Neuronal stem cell (in vitro differentiated cells): ENCODE measurements at regions not wholly inside any gene's neighbourhood (a gene's known extent, or its start where the extent isn't known, plus 50 kb on each side); places are given as distances from the start of the nearest gene placed in this dataset.

ENCODE experiments used
- DNase-seq: peaks from one replicate; pipeline ENCODE4 v3.0.0-alpha.2; 2013; ENCODE audit warnings: low spot score
- H2AFZ ChIP-seq: one replicate; pipeline ENCODE4 v1.6.1; 2013; ENCODE audit warnings: mild to moderate bottlenecking, low read length, inconsistent platforms
- H2AK5ac ChIP-seq: 2 replicates; pipeline ENCODE4 v1.6.1; 2013; ENCODE audit warnings: low read depth, mild to moderate bottlenecking, inconsistent platforms, low read length, moderate library complexity, mixed read lengths
- H2BK120ac ChIP-seq: 2 replicates; pipeline ENCODE4 v1.6.1; 2013; ENCODE audit warnings: low read depth, mild to moderate bottlenecking, inconsistent platforms, low read length, moderate library complexity, mixed read lengths
- H2BK12ac ChIP-seq: one replicate; pipeline ENCODE4 v1.6.1; 2013; ENCODE audit warnings: low read length, inconsistent platforms
- H2BK15ac ChIP-seq: 2 replicates; pipeline ENCODE4 v1.6.1; 2013; ENCODE audit warnings: mild to moderate bottlenecking, low read length, inconsistent platforms, mixed read lengths
- H2BK5ac ChIP-seq: one replicate; pipeline ENCODE4 v1.6.1; 2013; ENCODE audit warnings: inconsistent platforms, mild to moderate bottlenecking, low read length, moderate library complexity
- H3K14ac ChIP-seq: one replicate; pipeline ENCODE4 v1.6.1; 2013; ENCODE audit warnings: low read length, inconsistent platforms
- H3K18ac ChIP-seq: 2 replicates; pipeline ENCODE4 v1.6.1; 2013; ENCODE audit warnings: low read length, inconsistent platforms
- H3K23ac ChIP-seq: 2 replicates; pipeline ENCODE4 v1.6.1; 2013; ENCODE audit warnings: low read depth, mild to moderate bottlenecking, mixed read lengths, low read length, inconsistent platforms; ENCODE audit not compliant: poor library complexity
- H3K27ac ChIP-seq: replicated peaks from 3 replicates; pipeline ENCODE4 v1.5.1; 2013; ENCODE audit warnings: low read length, inconsistent platforms
- H3K27me3 ChIP-seq, 3 experiments: 2 replicates each; pipeline ENCODE4 v1.6.1; 2013; ENCODE audit warnings: low read length in 3 of 3, mild to moderate bottlenecking in 2 of 3, inconsistent platforms in 1 of 3, low read depth in 1 of 3, mixed read lengths in 1 of 3, moderate library complexity in 1 of 3; ENCODE audit not compliant: control insufficient read depth in 3 of 3, insufficient read depth in 3 of 3
- H3K36me3 ChIP-seq, 2 donors: replicated peaks in 1 of 2; 2 replicates each; pipeline ENCODE4 v1.6.1; 2013; ENCODE audit warnings: low read length in 2 of 2; ENCODE audit not compliant: control insufficient read depth in 2 of 2, insufficient read depth in 2 of 2
- H3K4ac ChIP-seq: 2 replicates; pipeline ENCODE4 v1.6.1; 2013; ENCODE audit warnings: inconsistent platforms, mild to moderate bottlenecking, low read length, moderate library complexity
- H3K4me1 ChIP-seq, 2 donors: 1 replicate in 1 of 2; 2 replicates in 1 of 2; pipeline ENCODE4 v1.6.1; 2013; ENCODE audit warnings: low read length in 2 of 2, low read depth in 1 of 2; ENCODE audit not compliant: control insufficient read depth in 2 of 2, insufficient read depth in 1 of 2
- H3K4me2 ChIP-seq: one replicate; pipeline ENCODE4 v1.6.1; 2013; ENCODE audit warnings: mild to moderate bottlenecking, low read length, inconsistent platforms; ENCODE audit not compliant: insufficient read depth, poor library complexity, severe bottlenecking
- H3K4me3 ChIP-seq, 2 donors: 2 replicates each; pipeline ENCODE4 v1.5.1; 2013; ENCODE audit warnings: low read length in 2 of 2, mild to moderate bottlenecking in 2 of 2, inconsistent platforms in 1 of 2, moderate library complexity in 1 of 2
- H3K79me1 ChIP-seq: one replicate; pipeline ENCODE4 v1.6.1; 2013; ENCODE audit warnings: low read depth, mild to moderate bottlenecking, inconsistent platforms, low read length, moderate library complexity
- H3K9ac ChIP-seq: one replicate; pipeline ENCODE4 v1.6.1; 2013; ENCODE audit warnings: mild to moderate bottlenecking, low read depth, low read length, inconsistent platforms; ENCODE audit not compliant: poor library complexity
- H3K9me3 ChIP-seq, 2 donors: replicated peaks in 1 of 2; 2 replicates each; pipeline versions ENCODE3 to v1.6.1; 2013; ENCODE audit warnings: low read length in 2 of 2, mild to moderate bottlenecking in 2 of 2, inconsistent platforms in 1 of 2, low read depth in 1 of 2, mixed read lengths in 1 of 2, moderate library complexity in 1 of 2; ENCODE audit not compliant: control insufficient read depth in 2 of 2, insufficient read depth in 1 of 2
- H4K8ac ChIP-seq: one replicate; pipeline ENCODE4 v1.6.1; 2013; ENCODE audit warnings: low read depth, mild to moderate bottlenecking, inconsistent platforms, low read length, moderate library complexity
- H4K91ac ChIP-seq: one replicate; pipeline ENCODE4 v1.6.1; 2013; ENCODE audit warnings: low read length, low read depth, mild to moderate bottlenecking, inconsistent platforms; ENCODE audit not compliant: poor library complexity
- WGBS, 2 donors: extraction: QIAGEN DNeasy Blood & Tissue Kit; methylation state at CpG; one replicate each; pipeline ENCODE4 v1.1.7; 2013; ENCODE audit warnings: missing lambda C conversion rate in 2 of 2, mixed read lengths in 1 of 2; ENCODE audit not compliant: insufficient read length in 2 of 2, insufficient replicate concordance in 1 of 2; ENCODE audit errors: extremely low coverage in 2 of 2; 5-methylcytosine and 5-hydroxymethylcytosine counted together

GRCh38 chr11:96969251-96969650, 579.4 kb downstream of the JRKL start:
- Histone ChIP-seq H3K9ac (no peak overlapping the region), H3K27me3 (no peaks in the 10 kb centered on the region), H2AFZ (no peak overlapping the region), H3K9me3 (no peaks in the 10 kb centered on the region), H3K4ac (no peak overlapping the region), H3K27ac (no peak overlapping the region), H4K8ac (no peak overlapping the region), H3K79me1 (no peaks in the 10 kb centered on the region), H3K23ac (no peak overlapping the region), H2BK15ac (no peak overlapping the region), H2BK12ac (no peak overlapping the region), H2AK5ac (no peak overlapping the region), H3K4me1 (peaks cover 0 to 1% of the 10 kb centered on the region in 2 donors), H3K18ac (no peak overlapping the region), H2BK120ac (no peak overlapping the region), H3K14ac (no peak overlapping the region), H3K36me3 (no peaks in the 10 kb centered on the region), H3K4me3 (no peak overlapping the region), H3K4me2 (no peak overlapping the region), H4K91ac (no peak overlapping the region), H2BK5ac (no peak overlapping the region)
- no peak for DNase-seq
- no CpG with 5 or more reads among the region's 2 CpGs for WGBS, 2 donors

DNA sequence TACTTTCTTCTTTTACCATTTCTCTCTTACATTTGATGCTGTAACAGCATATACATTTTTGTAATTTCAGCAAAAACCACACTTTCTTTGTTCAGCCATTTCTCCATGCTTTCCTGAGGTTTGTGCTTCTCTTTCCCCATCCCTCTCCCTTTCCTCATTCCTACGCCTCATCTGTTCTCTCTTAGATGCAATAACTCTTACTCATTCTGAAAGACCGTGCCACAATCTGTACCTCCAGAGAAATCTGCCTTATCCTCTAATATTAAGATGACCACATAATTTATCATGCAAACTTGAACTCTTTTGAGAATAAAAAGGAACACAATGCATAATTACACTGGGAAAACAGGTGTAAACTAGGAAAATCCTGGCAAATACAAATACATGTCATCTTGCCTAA, 588.9 kb downstream of the JRKL start:
- H4K91ac ChIP-seq, result no peak overlapping the region
- no peak overlapping the region for H2AK5ac ChIP-seq
- no peak overlapping the region for H3K27ac ChIP-seq
- no CpG with 5 or more reads among the region's 2 CpGs for WGBS, 2 donors
- no peak overlapping the region for H3K14ac ChIP-seq
- no peak overlapping the region for H2BK15ac ChIP-seq
- H3K23ac ChIP-seq, result no peak overlapping the region
- no peak overlapping the region for H3K4me3 ChIP-seq
- H2BK120ac ChIP-seq, result no peak overlapping the region
- H2AFZ ChIP-seq, result no peak overlapping the region
- H3K4me1 ChIP-seq, result no peaks in the 10 kb centered on the region
- no peak overlapping the region for H3K18ac ChIP-seq
- H2BK12ac ChIP-seq, result no peak overlapping the region
- H2BK5ac ChIP-seq, result no peak overlapping the region
- no peaks in the 10 kb centered on the region for H3K9me3 ChIP-seq
- no peak overlapping the region for H4K8ac ChIP-seq
- H3K79me1 ChIP-seq, result no peaks in the 10 kb centered on the region
- no peak for DNase-seq
- no peak overlapping the region for H3K4me2 ChIP-seq
- H3K4ac ChIP-seq, result no peak overlapping the region
- H3K9ac ChIP-seq, result no peak overlapping the region
- no peaks in the 10 kb centered on the region for H3K27me3 ChIP-seq
- H3K36me3 ChIP-seq, result no peaks in the 10 kb centered on the region

DNA sequence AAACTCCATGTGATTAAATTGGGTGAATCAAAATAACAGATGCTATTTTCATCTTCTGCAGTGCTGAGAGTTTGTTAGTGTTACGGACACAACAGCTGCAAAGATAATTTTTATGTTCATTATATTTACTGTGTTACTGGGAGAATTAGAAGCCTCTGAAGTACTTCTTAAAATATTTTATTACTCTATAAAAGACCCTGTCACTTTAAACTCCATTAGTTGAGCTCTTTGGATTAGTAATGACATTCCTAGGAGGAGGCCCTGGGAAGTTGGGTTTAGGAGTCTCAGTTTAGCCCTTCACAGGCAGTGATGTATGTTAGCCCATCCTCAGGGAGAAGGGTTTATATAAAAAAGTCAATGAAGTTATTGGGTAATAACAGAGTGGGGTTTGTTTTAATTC, 596.7 kb downstream of the JRKL start:
- Histone ChIP-seq H3K4me2 (no peak overlapping the region), H2AFZ (no peak overlapping the region), H3K4me1 (no peaks in the 10 kb centered on the region), H2BK12ac (no peak overlapping the region), H3K27ac (no peak overlapping the region), H3K4me3 (no peak overlapping the region), H2BK120ac (no peak overlapping the region), H2BK5ac (no peak overlapping the region), H4K8ac (no peak overlapping the region), H3K9me3 (no peaks in the 10 kb centered on the region), H4K91ac (no peak overlapping the region), H2AK5ac (no peak overlapping the region), H3K79me1 (no peaks in the 10 kb centered on the region), H3K36me3 (no peaks in the 10 kb centered on the region), H3K18ac (no peak overlapping the region), H3K14ac (no peak overlapping the region), H3K23ac (no peak overlapping the region), H3K27me3 (no peaks in the 10 kb centered on the region), H2BK15ac (no peak overlapping the region), H3K4ac (no peak overlapping the region), H3K9ac (no peak overlapping the region)
- no CpG with 5 or more reads among the region's 1 CpG for WGBS, 2 donors
- DNase-seq, result no peak

GRCh38 chr11:96990914-96991313, 601.1 kb downstream of the JRKL start:
- H3K4me3 ChIP-seq, result no peak overlapping the region
- H3K36me3 ChIP-seq, result no peaks in the 10 kb centered on the region
- no peak overlapping the region for H3K14ac ChIP-seq
- no peak overlapping the region for H3K23ac ChIP-seq
- H2BK15ac ChIP-seq, result no peak overlapping the region
- no peak overlapping the region for H3K4me2 ChIP-seq
- no peak overlapping the region for H3K9ac ChIP-seq
- H2BK120ac ChIP-seq, result no peak overlapping the region
- no peak overlapping the region for H3K4ac ChIP-seq
- H2AFZ ChIP-seq, result no peak overlapping the region
- no peak overlapping the region for H3K18ac ChIP-seq
- no peak for DNase-seq
- H3K4me1 ChIP-seq, result no peaks in the 10 kb centered on the region
- no peak overlapping the region for H4K8ac ChIP-seq
- no peaks in the 10 kb centered on the region for H3K79me1 ChIP-seq
- H3K27me3 ChIP-seq, result no peaks in the 10 kb centered on the region
- H4K91ac ChIP-seq, result no peak overlapping the region
- no peak overlapping the region for H2BK12ac ChIP-seq
- no peaks in the 10 kb centered on the region for H3K9me3 ChIP-seq
- WGBS, 2 donors, result no CpG with 5 or more reads among the region's 2 CpGs
- H3K27ac ChIP-seq, result no peak overlapping the region
- H2BK5ac ChIP-seq, result no peak overlapping the region
- no peak overlapping the region for H2AK5ac ChIP-seq
